Hematopoietic multipotent progenitor cell treated with erythropoietin and hydrocortisone succinate and interleukin-3 and kit ligand, for 8 days (in vitro differentiated cells): ENCODE measurements at regions not wholly inside any gene's neighbourhood (a gene's known extent, or its start where the extent isn't known, plus 50 kb on each side); places are given as distances from the start of the nearest gene placed in this dataset.
"Not testable (repeated sequence)": the region's sequence is repeated elsewhere in the genome, so short reads cannot be mapped to it uniquely, and the experiment has no call there.

Source experiments
- DNase-seq: peaks from one replicate; pipeline ENCODE4 v3.0.0-alpha.2; 2015

DNA sequence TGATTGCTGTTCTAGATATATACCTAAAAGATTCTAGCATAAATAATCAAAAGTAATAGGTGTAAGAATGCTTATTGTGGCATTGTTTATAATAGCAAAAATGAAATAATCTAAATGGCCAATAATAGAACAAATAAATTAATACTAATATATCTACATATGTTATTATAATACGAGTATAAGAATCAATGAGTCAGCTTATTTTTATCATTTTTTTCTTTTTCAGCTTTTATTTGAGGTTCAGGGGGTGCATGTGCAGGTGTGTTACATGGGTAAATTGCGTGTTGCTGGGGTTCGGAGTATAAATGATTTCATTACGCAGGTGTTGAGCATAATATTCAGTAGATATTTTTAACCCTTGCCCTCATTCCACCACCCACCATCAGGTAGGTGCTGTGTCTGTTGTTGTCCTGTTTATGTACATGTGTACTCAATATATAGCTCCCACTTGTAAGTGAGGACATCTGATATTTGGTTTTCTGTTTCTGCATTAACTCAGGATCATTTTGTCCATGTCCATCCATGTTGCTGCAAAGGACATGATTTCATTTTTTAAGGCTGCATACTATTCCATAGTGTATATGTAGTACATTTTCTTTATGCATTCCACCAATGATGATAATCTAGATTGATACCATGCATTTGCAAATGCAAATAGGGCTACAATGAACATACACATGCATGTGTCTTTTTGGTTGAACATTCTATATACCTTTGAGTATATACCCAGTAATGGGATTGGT is 122.2 kb upstream of the GMNC start:
- no peak for DNase-seq

DNA sequence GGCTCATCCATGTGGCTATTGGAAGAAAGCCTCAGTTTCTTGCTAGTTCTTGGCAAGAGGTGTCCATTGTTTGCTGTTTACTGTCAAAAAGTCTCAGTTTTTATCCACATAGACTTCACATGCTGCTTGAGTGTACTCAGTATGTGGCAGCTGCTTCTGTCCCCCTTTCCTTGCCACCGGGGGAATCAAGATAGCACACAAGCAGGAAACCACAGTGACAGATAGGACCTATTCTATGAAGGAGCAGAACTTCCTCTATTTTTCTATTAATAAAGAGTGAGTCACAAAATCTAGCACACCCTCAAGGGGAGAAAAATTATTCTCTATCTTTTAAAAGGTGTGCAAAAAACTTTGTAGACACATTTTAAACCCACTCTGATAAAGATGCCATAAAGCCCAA is 121.4 kb upstream of the GMNC start:
- peak; percentile 81 for DNase-seq

DNA sequence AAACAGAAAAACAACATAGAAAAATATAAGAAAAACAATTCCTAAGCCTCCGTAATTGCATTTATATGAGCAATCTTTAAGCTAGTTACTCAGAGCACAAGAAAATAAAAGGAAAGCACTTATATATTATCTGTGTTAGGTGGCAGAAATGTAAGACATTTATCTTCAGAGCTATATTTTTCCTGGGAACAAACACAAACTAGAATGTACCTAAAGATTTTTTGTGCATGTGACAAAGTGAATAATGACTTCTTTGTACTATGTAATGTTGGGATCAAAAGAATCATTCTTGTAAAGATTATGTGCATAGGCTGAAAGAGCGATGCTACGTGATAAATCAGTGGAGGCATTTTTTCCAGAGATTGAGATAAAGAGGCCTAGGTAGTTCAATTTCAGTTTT is 111.3 kb upstream of the GMNC start:
- no peak for DNase-seq

DNA sequence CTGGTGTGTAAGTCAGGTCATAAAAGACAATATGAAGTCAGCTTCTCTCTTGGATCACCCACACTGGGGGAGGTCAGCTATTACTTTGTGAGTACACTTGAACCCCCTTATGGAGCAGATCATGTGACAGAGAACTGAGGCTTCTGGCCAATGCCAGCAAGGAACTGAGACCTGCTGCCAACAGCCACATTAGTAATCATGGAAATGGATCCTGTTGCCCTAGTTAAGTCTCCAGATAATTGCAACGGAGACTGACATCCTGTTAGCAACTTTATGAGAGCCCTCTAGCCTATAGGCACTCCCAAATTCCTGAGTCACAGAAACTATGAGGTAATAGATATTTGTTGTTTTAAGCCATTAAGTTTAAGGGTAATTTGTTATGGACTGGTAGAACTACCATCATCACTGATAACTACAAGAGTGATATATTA is 110.4 kb upstream of the GMNC start:
- DNase-seq = no peak

DNA sequence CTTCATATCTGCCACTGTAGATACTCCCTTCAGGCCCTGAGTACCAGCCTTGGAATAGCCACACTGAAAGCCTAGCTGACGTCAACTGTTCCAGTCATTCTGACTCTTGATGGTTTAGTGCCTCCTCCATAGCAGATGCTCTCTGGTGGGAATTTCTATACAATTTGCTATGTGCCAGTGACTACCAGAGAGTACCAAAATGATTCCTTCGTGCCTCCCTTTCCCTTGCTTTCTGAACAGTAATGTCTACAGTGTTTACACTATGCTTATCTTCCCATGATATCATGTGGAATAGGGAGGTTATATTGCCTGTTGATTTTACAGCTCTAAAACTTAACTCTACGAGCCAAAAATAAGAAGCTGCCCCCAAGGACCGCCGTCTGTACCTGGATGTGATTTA is 109.7 kb upstream of the GMNC start:
- no peak for DNase-seq

DNA sequence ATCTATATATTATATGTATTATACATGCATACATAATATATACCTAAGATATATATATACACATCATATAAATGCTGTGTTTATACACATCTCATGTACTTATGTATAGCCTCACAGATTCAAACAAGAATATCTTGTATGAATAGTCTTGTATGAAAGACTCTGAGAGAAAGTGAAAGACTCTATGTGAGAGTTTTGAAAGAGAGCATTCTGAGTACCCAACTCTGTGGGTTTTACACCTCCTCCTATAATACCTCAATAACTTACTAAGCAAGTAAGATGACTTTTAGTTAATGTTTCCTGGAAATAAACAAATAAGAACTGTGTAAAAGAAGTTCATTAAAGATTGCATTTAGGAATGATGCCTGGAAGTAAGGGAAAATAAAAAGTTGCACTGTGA is 108.1 kb upstream of the GMNC start:
- no peak for DNase-seq

DNA sequence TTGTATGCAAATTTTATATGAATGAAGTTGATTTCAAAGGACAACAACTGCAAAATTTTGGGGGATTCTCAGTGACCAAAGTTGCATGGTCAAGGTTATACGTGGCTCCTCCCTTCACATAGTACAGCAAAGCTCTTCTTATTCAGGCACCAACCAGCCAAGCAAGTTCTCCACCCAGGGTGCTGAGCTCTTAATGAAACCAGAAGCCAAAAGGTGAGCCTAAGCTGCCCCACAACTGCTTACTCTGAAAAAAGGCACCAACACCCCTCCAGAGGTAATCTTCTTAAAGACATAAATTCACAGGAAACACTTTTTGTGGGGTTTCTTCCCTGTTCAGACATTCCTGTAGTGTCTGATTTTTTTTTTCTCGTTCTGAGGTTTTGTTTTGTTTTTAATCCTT is 106.1 kb upstream of the GMNC start:
- no peak for DNase-seq

DNA sequence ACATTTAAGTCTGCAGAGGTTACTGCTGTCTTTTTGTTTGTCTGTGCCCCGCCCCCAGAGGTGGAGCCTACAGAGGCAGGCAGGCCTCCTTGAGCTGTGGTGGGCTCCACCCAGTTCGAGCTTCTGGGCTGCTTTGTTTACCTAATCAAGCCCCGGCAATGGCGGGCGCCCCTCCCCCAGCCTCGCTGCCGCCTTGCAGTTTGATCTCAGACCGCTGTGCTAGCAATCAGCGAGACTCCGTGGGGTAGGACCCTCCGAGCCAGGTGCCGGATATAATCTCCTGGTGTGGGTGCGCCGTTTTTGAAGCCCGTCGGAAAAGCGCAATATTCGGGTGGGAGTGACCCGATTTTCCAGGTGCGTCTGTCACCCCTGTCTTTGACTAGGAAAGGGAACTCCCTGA is 102.4 kb upstream of the GMNC start:
- not testable (repeated sequence) for DNase-seq

DNA sequence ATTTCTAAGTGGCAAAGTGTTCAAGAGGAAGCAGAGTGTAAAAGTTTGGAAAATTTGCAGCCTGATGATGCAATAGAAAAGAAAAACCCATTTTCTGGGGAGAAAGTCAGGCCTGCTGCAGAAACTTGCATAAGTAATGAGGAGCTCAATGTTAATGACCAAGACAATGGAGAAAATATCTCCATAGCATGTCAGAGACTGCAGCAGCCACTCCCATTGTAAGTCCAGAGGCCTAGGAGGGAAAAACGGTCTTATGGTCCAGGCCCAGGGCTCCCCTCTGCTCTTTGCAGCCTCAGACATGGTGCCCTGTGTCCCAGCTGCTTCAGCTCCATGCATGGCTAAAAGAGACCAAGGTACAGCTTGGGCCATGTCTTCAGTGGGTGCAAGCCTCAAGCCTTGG is 96.6 kb upstream of the GMNC start:
- no peak for DNase-seq

DNA sequence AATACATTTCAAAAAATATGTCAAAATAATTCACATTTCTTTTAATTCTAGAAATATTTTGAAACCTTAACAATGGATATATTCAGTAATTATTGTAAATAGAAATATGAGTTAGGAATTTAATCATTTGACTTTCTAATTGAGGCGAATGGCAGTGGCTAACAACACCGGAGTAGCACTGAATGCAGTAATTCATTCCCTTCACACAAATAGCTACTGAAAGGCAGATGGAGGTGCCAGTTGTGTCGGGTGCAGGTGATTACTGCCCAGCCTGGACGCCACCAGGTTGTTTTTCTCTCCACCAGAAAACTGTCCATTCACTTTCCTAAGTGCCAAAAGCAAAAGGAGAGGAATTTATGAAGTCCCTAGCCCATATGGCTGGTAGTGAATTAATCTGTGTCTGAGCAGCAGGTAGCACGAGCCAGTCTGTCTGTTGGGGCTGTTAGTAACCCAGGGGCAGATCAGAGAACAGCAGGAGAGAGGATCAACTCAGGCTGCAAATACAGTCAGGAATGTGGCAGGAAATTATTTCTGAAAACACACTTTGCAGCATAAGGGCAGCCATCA is 79.3 kb upstream of the GMNC start:
- no peak for DNase-seq

DNA sequence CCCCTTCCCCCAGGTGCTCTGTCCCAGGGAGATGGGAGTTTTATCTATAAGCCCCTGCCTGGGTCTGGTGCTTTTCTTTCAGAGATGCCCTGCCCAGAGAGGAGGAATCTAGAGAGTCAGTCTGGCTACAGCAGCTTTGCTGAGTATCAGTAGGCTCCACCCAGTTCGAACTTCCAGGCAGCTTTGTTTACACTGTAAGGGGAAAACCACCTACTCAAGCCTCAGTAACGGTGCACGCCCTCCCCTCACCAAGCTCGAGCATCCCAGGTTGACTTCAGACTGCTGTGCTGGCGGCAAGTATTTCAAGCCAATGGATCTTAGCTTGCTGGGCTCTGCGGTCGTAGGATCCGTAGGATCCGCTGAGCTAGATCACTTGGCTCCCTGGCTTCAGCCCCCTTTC is 72.1 kb upstream of the GMNC start:
- not testable (repeated sequence) for DNase-seq

DNA sequence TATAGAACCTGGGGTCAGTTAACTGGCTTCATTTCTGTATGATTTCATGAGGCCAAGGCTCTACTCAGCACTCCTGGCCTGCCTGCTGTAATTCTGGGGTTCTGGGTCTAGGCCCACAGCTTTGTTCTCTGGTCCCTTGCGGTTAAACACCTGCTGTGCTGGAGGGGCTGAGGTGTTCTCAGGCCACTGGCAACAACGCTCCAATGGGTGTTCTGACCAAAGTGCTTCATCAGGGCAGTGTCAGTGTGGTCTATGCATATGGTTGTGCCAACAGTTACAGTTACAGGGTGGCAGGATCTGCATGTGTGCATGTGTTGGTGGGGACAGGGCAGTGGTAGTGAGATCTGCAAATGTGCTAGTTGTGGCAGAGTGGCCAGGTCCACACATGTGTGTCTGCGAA is 64.1 kb upstream of the GMNC start:
- no peak for DNase-seq

DNA sequence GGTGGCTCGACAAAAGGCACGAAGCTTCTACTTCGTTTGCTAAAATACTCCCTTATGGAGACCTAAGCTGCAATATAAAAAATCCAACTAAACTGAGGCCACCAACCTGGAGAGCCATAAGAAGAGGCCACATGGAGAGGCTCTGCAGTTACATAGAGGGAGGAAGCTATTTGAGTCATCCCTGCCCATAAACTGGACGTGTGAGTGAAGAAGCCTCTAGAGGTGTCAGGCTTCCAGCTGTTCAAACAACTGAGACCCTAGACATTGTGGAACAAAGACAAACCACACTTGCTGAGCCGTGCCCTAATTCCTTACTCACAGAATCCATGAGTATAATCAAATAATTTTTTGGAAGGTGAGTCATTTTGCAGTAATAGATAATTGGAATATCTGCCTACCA is 50.2 kb upstream of the GMNC start:
- DNase-seq = no peak
